Upper lobe of left lung (tissue), 6 donors: ENCODE measurements at regions not wholly inside any gene's neighbourhood (a gene's known extent, or its start where the extent isn't known, plus 50 kb on each side); places are given as distances from the start of the nearest gene placed in this dataset.
A peak's percentile ranks its signal among the peaks of the same experiment; 100 is the strongest.

Experiments used
- ATAC-seq, 2 donors: fragments of 200-7000 bp; cut with Tn5 transposase; one replicate each; pipeline ENCODE4 v1.9.1; 2022; ENCODE audit warnings: mild to moderate bottlenecking in 2 of 2, moderate library complexity in 2 of 2; ENCODE audit not compliant: low FRiP score in 2 of 2
- DNase-seq, 2 donors: peaks; one replicate each; pipeline ENCODE4 v3.0.0-alpha.2; 2019 to 2020
- H3K27ac ChIP-seq, 4 donors: fragments of 200-600 bp; sonication (generic); one replicate each; pipeline ENCODE4 v1.5.1; 2016 to 2019
- H3K27me3 ChIP-seq, 4 donors: fragments of 200-600 bp; sonication (generic); one replicate each; pipeline ENCODE4 v1.5.1; 2017 to 2019
- H3K36me3 ChIP-seq, 4 donors: fragments of 200-600 bp; sonication (generic); one replicate each; pipeline ENCODE4 v1.5.1; 2016 to 2019
- H3K4me1 ChIP-seq, 4 donors: fragments of 200-600 bp; sonication (generic); one replicate each; pipeline ENCODE4 v1.5.1; 2018 to 2019
- H3K4me3 ChIP-seq, 4 donors: fragments of 200-600 bp; sonication (generic); one replicate each; pipeline ENCODE4 v1.5.1; 2017 to 2019; ENCODE audit warnings: mild to moderate bottlenecking in 2 of 4, moderate library complexity in 1 of 4
- H3K9me3 ChIP-seq, 4 donors: fragments of 200-600 bp; sonication (generic); one replicate each; pipeline ENCODE4 v1.5.1; 2018 to 2019
- EP300 ChIP-seq, 4 donors: sonication (generic); formaldehyde crosslinking; IDR thresholded peaks; one replicate each; pipeline ENCODE4 v1.5.1; 2017; ENCODE audit warnings: antibody characterized with exemption in 4 of 4, control low read depth in 2 of 4
- POLR2A ChIP-seq, 4 donors: fragments of 450-650 bp; IDR thresholded peaks; one replicate each; pipeline ENCODE4 v1.5.1; 2016 to 2017; ENCODE audit warnings: antibody characterized with exemption in 4 of 4, mild to moderate bottlenecking in 2 of 4
- POLR2AphosphoS5 ChIP-seq, 2 donors: sonication (generic); formaldehyde crosslinking; IDR thresholded peaks; one replicate each; pipeline ENCODE4 v1.5.1; 2017; ENCODE audit warnings: antibody characterized with exemption in 2 of 2
- WGBS, 2 donors: methylation state at CpG; one replicate each; pipeline ENCODE4 v1.1.5; 2017 to 2018; 5-methylcytosine and 5-hydroxymethylcytosine counted together
- TF ChIP-seq, protein P1 (sequence below), 6 experiments: fragments of 450-650 bp in 4 of 6; fragments of 200-600 bp in 2 of 6; sonication (generic) in 2 of 6; IDR thresholded peaks; one replicate each; pipeline ENCODE4 v1.5.1; 2016 to 2019; ENCODE audit warnings: antibody characterized with exemption in 6 of 6
- donor health status: DM: no; HTN: no; CAD: no; lungs with moderate emphysema.
- donor health status: DM: no; HTN: yes; CAD: no; lungs with severe emphysema.

DNA sequence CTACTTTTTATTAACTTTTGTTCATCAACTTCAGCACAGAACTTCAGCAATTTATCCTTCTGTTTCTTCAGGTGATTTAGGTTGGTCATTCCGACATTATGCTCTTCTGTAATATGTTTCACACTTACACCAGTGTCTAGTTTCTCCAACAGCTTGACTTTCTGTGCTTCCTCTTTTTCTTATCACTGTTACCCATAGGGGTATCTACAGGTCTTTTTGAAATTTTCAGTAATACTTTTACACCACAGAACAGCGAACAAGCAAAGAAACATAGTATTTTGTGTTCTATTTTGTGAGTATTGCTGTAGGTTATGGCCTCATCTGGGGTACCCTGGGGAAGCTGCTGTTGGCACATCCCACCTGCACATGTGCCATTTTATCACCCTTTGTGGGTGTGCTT, 260.7 kb downstream of the NSUN3 start:
- Histone ChIP-seq H3K36me3 (no peaks in the 10 kb centered on the region), H3K27ac (no peak overlapping the region), H3K4me1 (no peaks in the 10 kb centered on the region), H3K9me3 (no peaks in the 10 kb centered on the region), H3K4me3 (no peak overlapping the region), H3K27me3 (no peaks in the 10 kb centered on the region)
- TF ChIP-seq POLR2A (IDR thresholded peaks at IDR 0.05) (no peak), EP300 (IDR thresholded peaks at IDR 0.05) (no peak), POLR2AphosphoS5 (IDR thresholded peaks at IDR 0.05) (no peak)
- TF ChIP-seq, protein P1, sequence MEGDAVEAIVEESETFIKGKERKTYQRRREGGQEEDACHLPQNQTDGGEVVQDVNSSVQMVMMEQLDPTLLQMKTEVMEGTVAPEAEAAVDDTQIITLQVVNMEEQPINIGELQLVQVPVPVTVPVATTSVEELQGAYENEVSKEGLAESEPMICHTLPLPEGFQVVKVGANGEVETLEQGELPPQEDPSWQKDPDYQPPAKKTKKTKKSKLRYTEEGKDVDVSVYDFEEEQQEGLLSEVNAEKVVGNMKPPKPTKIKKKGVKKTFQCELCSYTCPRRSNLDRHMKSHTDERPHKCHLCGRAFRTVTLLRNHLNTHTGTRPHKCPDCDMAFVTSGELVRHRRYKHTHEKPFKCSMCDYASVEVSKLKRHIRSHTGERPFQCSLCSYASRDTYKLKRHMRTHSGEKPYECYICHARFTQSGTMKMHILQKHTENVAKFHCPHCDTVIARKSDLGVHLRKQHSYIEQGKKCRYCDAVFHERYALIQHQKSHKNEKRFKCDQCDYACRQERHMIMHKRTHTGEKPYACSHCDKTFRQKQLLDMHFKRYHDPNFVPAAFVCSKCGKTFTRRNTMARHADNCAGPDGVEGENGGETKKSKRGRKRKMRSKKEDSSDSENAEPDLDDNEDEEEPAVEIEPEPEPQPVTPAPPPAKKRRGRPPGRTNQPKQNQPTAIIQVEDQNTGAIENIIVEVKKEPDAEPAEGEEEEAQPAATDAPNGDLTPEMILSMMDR (IDR thresholded peaks at IDR 0.05): no peak
- DNase-seq: no peak
- 55 to 70% methylated on average over 2 of the region's 2 CpGs for WGBS, 2 donors
- no peak for ATAC-seq

DNA sequence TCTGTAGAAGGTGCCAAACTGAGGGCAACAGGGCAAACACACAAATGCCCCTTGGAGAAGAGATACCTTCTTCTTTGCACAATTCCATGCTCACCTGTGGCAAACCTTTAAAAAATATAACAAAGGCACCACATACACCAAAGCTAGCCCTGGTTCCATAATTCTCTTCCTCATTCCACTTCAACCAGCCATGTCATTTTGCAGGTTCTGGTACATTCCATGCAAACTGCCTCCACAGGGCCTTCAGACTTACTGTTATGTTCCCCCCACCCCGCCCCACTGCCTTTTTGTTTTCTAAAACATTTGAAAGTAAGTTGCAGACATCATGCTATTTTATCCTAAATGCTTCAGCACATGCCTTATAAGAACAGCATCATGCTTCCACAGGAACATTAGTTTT, 269.0 kb downstream of the NSUN3 start:
- DNase-seq: no peak
- ATAC-seq: no peak
- H3K9me3 ChIP-seq: no peaks in the 10 kb centered on the region
- no peaks in the 10 kb centered on the region for H3K36me3 ChIP-seq
- H3K27me3 ChIP-seq: no peaks in the 10 kb centered on the region
- TF ChIP-seq, protein P1 (IDR thresholded peaks at IDR 0.05): no peak
- TF ChIP-seq POLR2AphosphoS5 (IDR thresholded peaks at IDR 0.05) (no peak), POLR2A (IDR thresholded peaks at IDR 0.05) (no peak), EP300 (IDR thresholded peaks at IDR 0.05) (no peak)
- WGBS, 2 donors: 72 to 78% methylated on average over 1 of the region's 1 CpG
- H3K4me3 ChIP-seq: no peak overlapping the region
- H3K27ac ChIP-seq: no peak overlapping the region
- no peaks in the 10 kb centered on the region for H3K4me1 ChIP-seq

DNA sequence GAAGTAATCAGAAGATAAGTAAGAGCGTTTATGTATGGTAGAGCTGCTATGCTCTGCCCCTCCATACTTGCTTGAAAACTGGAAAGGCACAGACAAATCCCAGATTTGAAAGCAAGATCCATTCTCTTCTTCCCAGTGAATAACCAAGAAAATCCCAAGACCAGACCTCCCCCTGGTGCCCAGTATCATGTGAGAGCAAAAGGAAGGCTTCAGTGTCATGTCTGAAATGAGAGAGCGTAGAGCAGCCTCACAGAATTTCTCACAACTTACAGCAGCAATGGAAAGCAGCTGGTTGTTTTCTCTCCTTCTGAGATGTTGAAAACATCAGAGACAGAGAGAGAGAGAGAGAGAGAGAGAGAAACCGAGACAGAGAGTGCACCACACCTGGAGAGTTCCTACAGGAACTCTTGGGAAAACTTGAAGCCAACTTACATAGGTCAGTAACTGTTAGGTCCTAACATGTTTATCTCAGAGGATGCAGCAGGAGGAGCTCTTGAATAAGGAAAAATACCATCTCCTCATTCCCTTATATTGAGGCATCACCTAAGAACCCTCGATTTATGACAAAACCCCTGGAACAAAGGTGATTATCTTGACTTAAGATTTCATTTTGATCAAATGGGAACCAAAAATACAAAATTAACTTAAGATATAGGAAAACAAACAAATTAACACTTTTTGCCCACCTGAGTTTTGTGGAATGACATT, 273.3 kb downstream of the NSUN3 start:
- H3K27me3 ChIP-seq: no peaks in the 10 kb centered on the region
- DNase-seq: no peak
- 48% methylated on average over 4 of the region's 4 CpGs for WGBS, 2 donors

DNA sequence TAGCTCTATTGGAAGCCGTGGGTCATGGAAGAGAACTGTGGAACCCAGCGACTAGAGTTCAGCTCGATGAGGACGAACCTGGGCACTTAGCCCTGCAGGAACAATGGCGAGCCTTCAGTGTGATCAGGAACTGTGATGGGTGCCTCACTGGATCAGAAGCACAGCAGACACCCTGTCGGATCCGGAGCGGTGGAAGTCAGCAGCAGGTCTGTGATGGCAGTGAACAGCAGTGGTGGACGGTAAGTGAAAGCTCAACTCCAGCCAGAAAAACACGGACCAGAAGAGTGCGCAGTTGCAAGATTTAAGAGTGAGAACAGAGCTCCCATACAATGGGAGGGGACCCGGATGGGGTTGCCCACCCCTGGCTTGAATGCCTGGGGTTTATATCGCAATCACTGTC, 282.2 kb downstream of the NSUN3 start:
- DNase-seq (no peak), ATAC-seq (no peak)
- Histone ChIP-seq H3K27me3 (no peaks in the 10 kb centered on the region), H3K36me3 (no peaks in the 10 kb centered on the region), H3K4me1 (no peaks in the 10 kb centered on the region), H3K9me3 (no peaks in the 10 kb centered on the region), H3K4me3 (no peak overlapping the region), H3K27ac (no peak overlapping the region)
- 90 to 93% methylated on average over 13 of the region's 13 CpGs for WGBS, 2 donors
- TF ChIP-seq, protein P1 (IDR thresholded peaks at IDR 0.05): no peak
- TF ChIP-seq POLR2A (IDR thresholded peaks at IDR 0.05) (no peak), POLR2AphosphoS5 (IDR thresholded peaks at IDR 0.05) (no peak), EP300 (IDR thresholded peaks at IDR 0.05) (no peak)

More for the DNA sequence above, 273.3 kb downstream of the NSUN3 start:
- TF ChIP-seq POLR2A (IDR thresholded peaks at IDR 0.05): no peak
- TF ChIP-seq EP300 (IDR thresholded peaks at IDR 0.05): no peak
- TF ChIP-seq, protein P1 (IDR thresholded peaks at IDR 0.05): peak in 2 of 6 experiments; percentile 21 to 44
- Histone ChIP-seq H3K9me3 (no peaks in the 10 kb centered on the region), H3K36me3 (no peaks in the 10 kb centered on the region), H3K27ac (no peak overlapping the region), H3K4me3 (no peak overlapping the region), H3K4me1 (no peaks in the 10 kb centered on the region)
- peak in 1 of 2 donors; percentile 68 for ATAC-seq

DNA sequence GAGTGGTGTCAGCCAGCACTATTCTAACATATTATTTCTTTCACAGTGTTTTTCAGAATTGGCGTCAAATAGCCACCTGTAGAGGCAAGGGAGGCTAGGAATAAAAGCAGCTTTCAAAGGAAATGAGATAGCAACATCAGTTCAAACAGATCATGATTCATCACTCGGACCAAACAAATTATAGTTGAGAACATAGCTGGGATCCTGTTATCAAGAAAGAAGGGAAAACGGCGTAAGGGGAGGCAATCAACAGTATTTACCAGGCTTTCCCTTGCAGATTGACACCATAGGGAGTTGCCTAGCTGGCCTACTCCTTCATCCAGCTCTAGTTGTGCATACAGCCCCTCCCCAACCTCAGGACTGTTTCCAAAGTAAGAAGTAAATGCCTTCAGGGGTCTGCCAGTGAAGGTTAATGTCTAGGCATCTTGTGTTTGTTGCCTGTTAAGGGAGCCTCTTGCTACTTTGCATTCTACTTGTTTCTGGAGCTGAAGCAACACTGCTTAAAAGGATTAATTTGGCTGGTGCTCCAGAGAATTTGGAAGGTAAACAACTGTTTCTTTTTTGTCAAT, 286.5 kb downstream of the NSUN3 start:
- no peaks in the 10 kb centered on the region for H3K9me3 ChIP-seq
- H3K27me3 ChIP-seq: no peaks in the 10 kb centered on the region
- H3K4me1 ChIP-seq: no peaks in the 10 kb centered on the region
- no peaks in the 10 kb centered on the region for H3K36me3 ChIP-seq
- H3K27ac ChIP-seq: no peak overlapping the region
- ATAC-seq: no peak
- 79 to 81% methylated on average over 4 of the region's 4 CpGs for WGBS, 2 donors
- H3K4me3 ChIP-seq: no peak overlapping the region
- DNase-seq: no peak
- TF ChIP-seq POLR2AphosphoS5 (IDR thresholded peaks at IDR 0.05): no peak
- TF ChIP-seq, protein P1 (IDR thresholded peaks at IDR 0.05): no peak
- TF ChIP-seq EP300 (IDR thresholded peaks at IDR 0.05): no peak
- TF ChIP-seq POLR2A (IDR thresholded peaks at IDR 0.05): no peak
